ENCODE measurements at regions not wholly inside any gene's neighbourhood (a gene's known extent, or its start where the extent isn't known, plus 50 kb on each side); places are given as distances from the start of the nearest gene placed in this dataset.
"Not testable (repeated sequence)": the region's sequence is repeated elsewhere in the genome, so short reads cannot be mapped to it uniquely, and the experiment has no call there.

- H3K27ac ChIP-seq (ENCODE audit: low read depth, low read length, poor library complexity, severe bottlenecking); intact Hi-C loops (cut with micrococcal nuclease; ENCODE audit: unreplicated experiment); POLR2A ChIA-PET (ENCODE audit: low non-redundant PET); H3K4me3 ChIP-seq (ENCODE audit: low read depth, low read length, poor library complexity, severe bottlenecking); H3K36me3 ChIP-seq (ENCODE audit: insufficient read depth, low read length, poor library complexity, severe bottlenecking); BruUV-seq (replicated peaks); H3K27me3 ChIP-seq (replicated peaks; ENCODE audit: insufficient read depth, low read depth, low read length, poor library complexity); CTCF ChIA-PET; H3K4me1 ChIP-seq (ENCODE audit: insufficient read depth, low read length, poor library complexity, severe bottlenecking); DNase-seq (ENCODE audit: low spot score); H3K9me3 ChIP-seq (ENCODE audit: low read depth, low read length, poor library complexity, severe bottlenecking): not testable (repeated sequence)
Measured at GRCh38 chr20:30397111-30397510, 860.4 kb upstream of the DEFB115 start.

- H3K27ac ChIP-seq (ENCODE audit: low read depth, low read length, poor library complexity, severe bottlenecking); H3K4me3 ChIP-seq (ENCODE audit: low read depth, low read length, poor library complexity, severe bottlenecking); DNase-seq (ENCODE audit: low spot score); BruUV-seq (replicated peaks); intact Hi-C loops (cut with micrococcal nuclease; ENCODE audit: unreplicated experiment); CTCF ChIA-PET; POLR2A ChIA-PET (ENCODE audit: low non-redundant PET); H3K4me1 ChIP-seq (ENCODE audit: insufficient read depth, low read length, poor library complexity, severe bottlenecking); H3K27me3 ChIP-seq (replicated peaks; ENCODE audit: insufficient read depth, low read depth, low read length, poor library complexity); H3K9me3 ChIP-seq (ENCODE audit: low read depth, low read length, poor library complexity, severe bottlenecking); H3K36me3 ChIP-seq (ENCODE audit: insufficient read depth, low read length, poor library complexity, severe bottlenecking): not testable (repeated sequence)
Measured at GRCh38 chr20:30405061-30405460, 852.4 kb upstream of the DEFB115 start.

- H3K36me3 ChIP-seq (ENCODE audit: insufficient read depth, low read length, poor library complexity, severe bottlenecking); H3K4me3 ChIP-seq (ENCODE audit: low read depth, low read length, poor library complexity, severe bottlenecking); H3K27me3 ChIP-seq (replicated peaks; ENCODE audit: insufficient read depth, low read depth, low read length, poor library complexity); BruUV-seq (replicated peaks); H3K9me3 ChIP-seq (ENCODE audit: low read depth, low read length, poor library complexity, severe bottlenecking); CTCF ChIA-PET; H3K4me1 ChIP-seq (ENCODE audit: insufficient read depth, low read length, poor library complexity, severe bottlenecking); DNase-seq (ENCODE audit: low spot score); H3K27ac ChIP-seq (ENCODE audit: low read depth, low read length, poor library complexity, severe bottlenecking); intact Hi-C loops (cut with micrococcal nuclease; ENCODE audit: unreplicated experiment); POLR2A ChIA-PET (ENCODE audit: low non-redundant PET): not testable (repeated sequence)
Measured at GRCh38 chr20:30405585-30405984, 851.9 kb upstream of the DEFB115 start.

- DNase-seq (ENCODE audit: low spot score); BruUV-seq (replicated peaks); CTCF ChIA-PET; POLR2A ChIA-PET (ENCODE audit: low non-redundant PET); H3K27ac ChIP-seq (ENCODE audit: low read depth, low read length, poor library complexity, severe bottlenecking); H3K36me3 ChIP-seq (ENCODE audit: insufficient read depth, low read length, poor library complexity, severe bottlenecking); H3K4me1 ChIP-seq (ENCODE audit: insufficient read depth, low read length, poor library complexity, severe bottlenecking); H3K4me3 ChIP-seq (ENCODE audit: low read depth, low read length, poor library complexity, severe bottlenecking); H3K27me3 ChIP-seq (replicated peaks; ENCODE audit: insufficient read depth, low read depth, low read length, poor library complexity); H3K9me3 ChIP-seq (ENCODE audit: low read depth, low read length, poor library complexity, severe bottlenecking); intact Hi-C loops (cut with micrococcal nuclease; ENCODE audit: unreplicated experiment): not testable (repeated sequence)
Measured at GRCh38 chr20:30406370-30406769, 851.1 kb upstream of the DEFB115 start.

- Histone ChIP-seq H3K4me1 (ENCODE audit: insufficient read depth, low read length, poor library complexity, severe bottlenecking) (no peaks in the 10 kb centered on the region), H3K27me3 (replicated peaks; ENCODE audit: insufficient read depth, low read depth, low read length, poor library complexity) (no peaks in the 10 kb centered on the region), H3K9me3 (ENCODE audit: low read depth, low read length, poor library complexity, severe bottlenecking) (no peaks in the 10 kb centered on the region), H3K36me3 (ENCODE audit: insufficient read depth, low read length, poor library complexity, severe bottlenecking) (no peaks in the 10 kb centered on the region), H3K4me3 (ENCODE audit: low read depth, low read length, poor library complexity, severe bottlenecking) (no peak overlapping the region), H3K27ac (ENCODE audit: low read depth, low read length, poor library complexity, severe bottlenecking) (no peak overlapping the region)
- no peak for TF ChIP-seq CTCF (conservative IDR thresholded peaks at IDR 0.05; ENCODE audit: low read depth, low read length)
- TF ChIP-seq EZH2 (IDR thresholded peaks at IDR 0.05; ENCODE audit: borderline replicate concordance, low read depth, low read length, poor library complexity, severe bottlenecking) = no peak
- BruUV-seq (replicated peaks) = no TSS peak
- ChIA-PET POLR2A (ENCODE audit: low non-redundant PET) (no interaction called here), CTCF (no interaction called here)
- intact Hi-C loops (cut with micrococcal nuclease; ENCODE audit: unreplicated experiment) = no loop called here
- no peak for DNase-seq (ENCODE audit: low spot score)
Measured at GRCh38 chr20:30412972-30413371, 844.5 kb upstream of the DEFB115 start.

GRCh38 chr20:30417387-30417786 is 840.1 kb upstream of the DEFB115 start:
- intact Hi-C loops (cut with micrococcal nuclease; ENCODE audit: unreplicated experiment); H3K4me3 ChIP-seq (ENCODE audit: low read depth, low read length, poor library complexity, severe bottlenecking): not testable (repeated sequence)

GRCh38 chr20:30418378-30418777 is 839.1 kb upstream of the DEFB115 start:
- H3K9me3 ChIP-seq (ENCODE audit: low read depth, low read length, poor library complexity, severe bottlenecking); H3K36me3 ChIP-seq (ENCODE audit: insufficient read depth, low read length, poor library complexity, severe bottlenecking); CTCF ChIA-PET; POLR2A ChIA-PET (ENCODE audit: low non-redundant PET); H3K27me3 ChIP-seq (replicated peaks; ENCODE audit: insufficient read depth, low read depth, low read length, poor library complexity); DNase-seq (ENCODE audit: low spot score); H3K4me3 ChIP-seq (ENCODE audit: low read depth, low read length, poor library complexity, severe bottlenecking); H3K4me1 ChIP-seq (ENCODE audit: insufficient read depth, low read length, poor library complexity, severe bottlenecking); H3K27ac ChIP-seq (ENCODE audit: low read depth, low read length, poor library complexity, severe bottlenecking); BruUV-seq (replicated peaks); intact Hi-C loops (cut with micrococcal nuclease; ENCODE audit: unreplicated experiment): not testable (repeated sequence)

More at GRCh38 chr20:30417387-30417786, 840.1 kb upstream of the DEFB115 start:
- H3K36me3 ChIP-seq (ENCODE audit: insufficient read depth, low read length, poor library complexity, severe bottlenecking); DNase-seq (ENCODE audit: low spot score); H3K27me3 ChIP-seq (replicated peaks; ENCODE audit: insufficient read depth, low read depth, low read length, poor library complexity); BruUV-seq (replicated peaks); H3K4me1 ChIP-seq (ENCODE audit: insufficient read depth, low read length, poor library complexity, severe bottlenecking); H3K27ac ChIP-seq (ENCODE audit: low read depth, low read length, poor library complexity, severe bottlenecking); POLR2A ChIA-PET (ENCODE audit: low non-redundant PET); H3K9me3 ChIP-seq (ENCODE audit: low read depth, low read length, poor library complexity, severe bottlenecking); CTCF ChIA-PET: not testable (repeated sequence)
